Stomach (tissue), 4 donors: ENCODE measurements at regions not wholly inside any gene's neighbourhood (a gene's known extent, or its start where the extent isn't known, plus 50 kb on each side); places are given as distances from the start of the nearest gene placed in this dataset.

Source experiments
- POLR2A ChIP-seq, 4 donors: fragments of 450-650 bp; IDR thresholded peaks; one replicate each; pipeline ENCODE4 v1.6.1; 2016; ENCODE audit warnings: antibody characterized with exemption in 4 of 4, control low read depth in 2 of 4, mild to moderate bottlenecking in 1 of 4, moderate library complexity in 1 of 4
- POLR2AphosphoS5 ChIP-seq, 3 donors: sonication (generic); formaldehyde crosslinking; IDR thresholded peaks; one replicate each; pipeline ENCODE4 v1.6.1; 2016; ENCODE audit warnings: antibody characterized with exemption in 3 of 3
- TF ChIP-seq, protein P1 (sequence below), 7 experiments: fragments of 450-650 bp in 4 of 7; fragments of 200-600 bp in 3 of 7; sonication (generic) in 3 of 7; IDR thresholded peaks; one replicate each; pipeline ENCODE4 v1.5.1; 2016 to 2019; ENCODE audit warnings: antibody characterized with exemption in 7 of 7, control low read depth in 2 of 7, mild to moderate bottlenecking in 1 of 7

DNA sequence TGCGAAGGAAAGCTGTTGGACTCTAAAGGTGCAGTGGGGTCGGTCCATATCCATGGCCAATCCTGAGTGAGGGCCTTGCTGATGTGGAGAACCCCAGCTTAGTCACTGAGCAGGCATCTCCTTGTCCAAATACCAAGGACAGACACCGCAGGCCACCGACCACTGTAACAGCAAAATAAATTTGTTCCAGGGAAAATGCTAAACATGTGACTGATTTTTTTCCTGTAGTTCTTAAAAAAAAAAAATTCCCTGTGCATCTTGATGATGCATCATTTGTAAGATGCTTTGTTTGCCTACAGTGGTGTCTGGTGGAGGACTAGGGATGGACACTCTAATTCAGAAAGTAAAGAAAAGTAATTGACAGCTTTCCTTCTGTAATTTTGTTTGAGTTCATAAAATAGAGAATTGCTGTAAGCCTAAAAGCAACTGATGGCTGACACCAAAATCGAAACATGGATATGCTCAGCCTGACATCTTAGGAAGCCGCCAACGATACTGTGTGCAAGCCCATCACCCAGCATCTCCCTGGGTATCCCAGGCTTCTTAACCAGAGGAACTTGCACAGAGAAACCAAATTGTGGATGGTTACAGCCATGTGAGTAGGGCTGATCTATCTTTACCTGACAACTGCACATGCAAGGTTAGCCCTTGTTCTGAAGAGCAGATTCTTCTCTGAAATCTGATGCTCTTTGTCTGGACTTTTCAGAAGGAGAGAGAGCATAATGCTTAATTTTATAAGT, 188.6 kb downstream of the ARL4C start:
- TF ChIP-seq POLR2A (IDR thresholded peaks at IDR 0.05): no peak
- TF ChIP-seq, protein P1, sequence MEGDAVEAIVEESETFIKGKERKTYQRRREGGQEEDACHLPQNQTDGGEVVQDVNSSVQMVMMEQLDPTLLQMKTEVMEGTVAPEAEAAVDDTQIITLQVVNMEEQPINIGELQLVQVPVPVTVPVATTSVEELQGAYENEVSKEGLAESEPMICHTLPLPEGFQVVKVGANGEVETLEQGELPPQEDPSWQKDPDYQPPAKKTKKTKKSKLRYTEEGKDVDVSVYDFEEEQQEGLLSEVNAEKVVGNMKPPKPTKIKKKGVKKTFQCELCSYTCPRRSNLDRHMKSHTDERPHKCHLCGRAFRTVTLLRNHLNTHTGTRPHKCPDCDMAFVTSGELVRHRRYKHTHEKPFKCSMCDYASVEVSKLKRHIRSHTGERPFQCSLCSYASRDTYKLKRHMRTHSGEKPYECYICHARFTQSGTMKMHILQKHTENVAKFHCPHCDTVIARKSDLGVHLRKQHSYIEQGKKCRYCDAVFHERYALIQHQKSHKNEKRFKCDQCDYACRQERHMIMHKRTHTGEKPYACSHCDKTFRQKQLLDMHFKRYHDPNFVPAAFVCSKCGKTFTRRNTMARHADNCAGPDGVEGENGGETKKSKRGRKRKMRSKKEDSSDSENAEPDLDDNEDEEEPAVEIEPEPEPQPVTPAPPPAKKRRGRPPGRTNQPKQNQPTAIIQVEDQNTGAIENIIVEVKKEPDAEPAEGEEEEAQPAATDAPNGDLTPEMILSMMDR (IDR thresholded peaks at IDR 0.05): no peak
- no peak for TF ChIP-seq POLR2AphosphoS5 (IDR thresholded peaks at IDR 0.05)
